ENCODE measurements at regions not wholly inside any gene's neighbourhood (a gene's known extent, or its start where the extent isn't known, plus 50 kb on each side); places are given as distances from the start of the nearest gene placed in this dataset.

DNA sequence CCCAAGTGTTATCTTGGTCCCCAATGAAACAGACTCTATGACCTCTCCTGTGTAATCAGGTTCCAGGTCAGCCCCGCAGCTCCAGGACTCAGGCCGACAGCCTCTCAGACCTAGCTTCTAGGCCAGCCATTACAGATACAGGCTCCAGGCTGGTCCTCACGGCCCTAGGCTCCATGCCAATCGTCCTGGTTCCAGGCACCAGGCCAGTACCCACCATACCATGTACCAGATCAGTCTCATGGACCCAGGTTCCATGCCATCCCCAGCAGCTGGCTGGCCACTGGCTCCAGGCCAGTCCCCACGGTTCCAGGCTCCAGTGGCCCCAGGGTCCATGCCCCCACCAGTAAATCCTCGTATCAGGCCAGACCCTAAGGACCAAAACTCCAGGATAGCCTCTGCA is 1326.6 kb upstream of the C9orf72 start:
- POLR2A ChIA-PET: no interaction called here
- no peak overlapping the region for H2AFZ ChIP-seq (ENCODE audit: low read length)
- BruUV-seq (replicated peaks): no TSS peak
- in situ Hi-C loops (cut with HindIII; ENCODE audit: extremely low pct_ligation_motif_present, low pct_unique_long_range_greater_than_20kb) (no loop called here), intact Hi-C loops (cut with micrococcal nuclease; ENCODE audit: unreplicated experiment) (no loop called here)
- no peak for FAIRE-seq
- TF ChIP-seq PCBP2 (optimal IDR thresholded peaks at IDR 0.05; ENCODE audit: low read depth, low read length, poor library complexity, severe bottlenecking) (no peak), HNRNPH1 (optimal IDR thresholded peaks at IDR 0.05; ENCODE audit: low read depth, low read length) (no peak), ZNF136 (CRISPR knock-in tag; IDR thresholded peaks at IDR 0.05; ENCODE audit: low read depth) (no peak), E2F1 (CRISPR knock-in tag; IDR thresholded peaks at IDR 0.05) (no peak), POLR2A (IDR thresholded peaks at IDR 0.05; ENCODE audit: insufficient read depth in 1 of 2, low read depth in 2 of 2, low read length in 2 of 2) (no peak), ZFP36L1 (CRISPR knock-in tag; IDR thresholded peaks at IDR 0.05) (no peak), ZNF713 (CRISPR knock-in tag; IDR thresholded peaks at IDR 0.05) (no peak), NFIC (IDR thresholded peaks at IDR 0.05; ENCODE audit: low read length) (no peak), ZIK1 (CRISPR knock-in tag; IDR thresholded peaks at IDR 0.05; ENCODE audit: borderline replicate concordance, low read depth) (no peak), ZNF547 (CRISPR knock-in tag; IDR thresholded peaks at IDR 0.05) (no peak), TSC22D2 (CRISPR knock-in tag; IDR thresholded peaks at IDR 0.05; ENCODE audit: borderline replicate concordance) (no peak), BRD4 (CRISPR knock-in tag; IDR thresholded peaks at IDR 0.05) (no peak), KLF12 (CRISPR knock-in tag; IDR thresholded peaks at IDR 0.05; ENCODE audit: borderline replicate concordance) (no peak)
- TF ChIP-seq, protein P1, sequence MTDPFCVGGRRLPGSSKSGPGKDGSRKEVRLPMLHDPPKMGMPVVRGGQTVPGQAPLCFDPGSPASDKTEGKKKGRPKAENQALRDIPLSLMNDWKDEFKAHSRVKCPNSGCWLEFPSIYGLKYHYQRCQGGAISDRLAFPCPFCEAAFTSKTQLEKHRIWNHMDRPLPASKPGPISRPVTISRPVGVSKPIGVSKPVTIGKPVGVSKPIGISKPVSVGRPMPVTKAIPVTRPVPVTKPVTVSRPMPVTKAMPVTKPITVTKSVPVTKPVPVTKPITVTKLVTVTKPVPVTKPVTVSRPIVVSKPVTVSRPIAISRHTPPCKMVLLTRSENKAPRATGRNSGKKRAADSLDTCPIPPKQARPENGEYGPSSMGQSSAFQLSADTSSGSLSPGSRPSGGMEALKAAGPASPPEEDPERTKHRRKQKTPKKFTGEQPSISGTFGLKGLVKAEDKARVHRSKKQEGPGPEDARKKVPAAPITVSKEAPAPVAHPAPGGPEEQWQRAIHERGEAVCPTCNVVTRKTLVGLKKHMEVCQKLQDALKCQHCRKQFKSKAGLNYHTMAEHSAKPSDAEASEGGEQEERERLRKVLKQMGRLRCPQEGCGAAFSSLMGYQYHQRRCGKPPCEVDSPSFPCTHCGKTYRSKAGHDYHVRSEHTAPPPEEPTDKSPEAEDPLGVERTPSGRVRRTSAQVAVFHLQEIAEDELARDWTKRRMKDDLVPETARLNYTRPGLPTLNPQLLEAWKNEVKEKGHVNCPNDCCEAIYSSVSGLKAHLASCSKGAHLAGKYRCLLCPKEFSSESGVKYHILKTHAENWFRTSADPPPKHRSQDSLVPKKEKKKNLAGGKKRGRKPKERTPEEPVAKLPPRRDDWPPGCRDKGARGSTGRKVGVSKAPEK (CRISPR knock-in tag; IDR thresholded peaks at IDR 0.05; ENCODE audit: borderline replicate concordance): no peak
- TF ChIP-seq, protein P2, sequence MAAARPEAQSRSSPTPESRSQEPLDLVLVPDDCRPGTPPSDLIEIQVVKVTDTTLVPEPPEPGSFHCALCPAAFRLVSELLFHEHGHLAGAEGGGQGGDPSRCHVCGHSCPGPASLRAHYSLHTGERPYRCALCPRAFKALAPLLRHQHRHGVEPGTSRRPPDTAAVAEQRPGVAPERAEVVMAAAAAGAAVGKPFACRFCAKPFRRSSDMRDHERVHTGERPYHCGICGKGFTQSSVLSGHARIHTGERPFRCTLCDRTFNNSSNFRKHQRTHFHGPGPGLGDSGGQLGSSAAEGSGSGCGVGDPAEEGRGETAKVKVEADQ (CRISPR knock-in tag; IDR thresholded peaks at IDR 0.05; ENCODE audit: borderline replicate concordance): no peak
- peaks cover 8% of the 10 kb centered on the region for H3K9me3 ChIP-seq (ENCODE audit: low read length)
- no peak for DNase-seq (ENCODE audit: low spot score)
- no peaks in the 10 kb centered on the region for H3K27me3 ChIP-seq (ENCODE audit: control insufficient read depth in 1 of 2, insufficient read depth in 2 of 2, low read length in 2 of 2)
- H3K36me3 ChIP-seq (replicated peaks in 1 of 2; ENCODE audit: control insufficient read depth in 1 of 2, insufficient read depth in 2 of 2, low read length in 2 of 2): no peaks in the 10 kb centered on the region
- H3K4me2 ChIP-seq (ENCODE audit: low read depth, low read length): no peak overlapping the region
- H4K20me1 ChIP-seq (ENCODE audit: insufficient read depth, low read length): no peaks in the 10 kb centered on the region
- CTCF ChIA-PET (ENCODE audit: low intra/inter-chr PET ratio, low total read pairs): no interaction called here
- no peak for ATAC-seq
- H3K4me1 ChIP-seq (ENCODE audit: insufficient read depth, low read length): no peaks in the 10 kb centered on the region
- H3K9ac ChIP-seq (ENCODE audit: insufficient read depth, low read depth, low read length): no peak overlapping the region
- H3K79me2 ChIP-seq (ENCODE audit: insufficient read depth, low read length): no peaks in the 10 kb centered on the region
- 0% methylated on average over 2 of the region's 6 CpGs for WGBS (ENCODE audit: low lambda C conversion rate)
- no peak overlapping the region for H3K4me3 ChIP-seq (replicated peaks in 1 of 3; ENCODE audit: insufficient read depth in 1 of 3, low read depth in 2 of 3, low read length in 3 of 3)
- H3K27ac ChIP-seq (ENCODE audit: extremely low read length, insufficient read depth, low read length): no peak overlapping the region
